ENCODE measurements at regions not wholly inside any gene's neighbourhood (a gene's known extent, or its start where the extent isn't known, plus 50 kb on each side); places are given as distances from the start of the nearest gene placed in this dataset.
"Not testable (repeated sequence)": the region's sequence is repeated elsewhere in the genome, so short reads cannot be mapped to it uniquely, and the experiment has no call there.

- peak; percentile 29 for DNase-seq
- no peaks in the 10 kb centered on the region for H4K20me1 ChIP-seq (ENCODE audit: insufficient read depth, low read depth, low read length)
- no peaks in the 10 kb centered on the region for H3K4me1 ChIP-seq (ENCODE audit: low read length)
- H3K79me2 ChIP-seq (ENCODE audit: low read length): no peaks in the 10 kb centered on the region
- no peak overlapping the region for H3K27ac ChIP-seq (ENCODE audit: low read length)
- H3K4me3 ChIP-seq (ENCODE audit: low read length): no peak overlapping the region
- no peaks in the 10 kb centered on the region for H3K36me3 ChIP-seq (ENCODE audit: insufficient read depth, low read length)
- H3K9ac ChIP-seq (ENCODE audit: low read length): no peak overlapping the region
- H3K9me2 ChIP-seq (replicated peaks; ENCODE audit: insufficient read depth, low read length): no peaks in the 10 kb centered on the region
- no peaks in the 10 kb centered on the region; the same call in 1 of the 2 replicates for H3K9me3 ChIP-seq (ENCODE audit: low read length)
- H2AFZ ChIP-seq (ENCODE audit: low read length): no peak overlapping the region
- H3K4me2 ChIP-seq (ENCODE audit: low read depth, low read length, poor library complexity, severe bottlenecking): no peak overlapping the region
- H3K27me3 ChIP-seq (ENCODE audit: low read length): no peaks in the 10 kb centered on the region
These were observed 600.5 kb downstream of the LTN1 start for GRCh38 chr21:28391938-28392849.

- Histone ChIP-seq H3K4me1 (ENCODE audit: low read length) (no peaks in the 10 kb centered on the region), H3K79me2 (ENCODE audit: low read length) (no peaks in the 10 kb centered on the region), H4K20me1 (ENCODE audit: insufficient read depth, low read depth, low read length) (no peaks in the 10 kb centered on the region), H3K4me2 (ENCODE audit: low read depth, low read length, poor library complexity, severe bottlenecking) (no peak overlapping the region), H3K9me3 (ENCODE audit: low read length) (no peaks in the 10 kb centered on the region), H2AFZ (ENCODE audit: low read length) (no peak overlapping the region), H3K9me2 (replicated peaks; ENCODE audit: insufficient read depth, low read length) (no peaks in the 10 kb centered on the region), H3K9ac (ENCODE audit: low read length) (no peak overlapping the region), H3K4me3 (ENCODE audit: low read length) (no peak overlapping the region), H3K36me3 (ENCODE audit: insufficient read depth, low read length) (no peaks in the 10 kb centered on the region), H3K27ac (ENCODE audit: low read length) (no peak overlapping the region), H3K27me3 (ENCODE audit: low read length) (no peaks in the 10 kb centered on the region)
- DNase-seq: no peak
These were observed 605.5 kb downstream of the LTN1 start for GRCh38 chr21:28387220-28387619.

- Histone ChIP-seq H3K79me2 (ENCODE audit: low read length) (no peaks in the 10 kb centered on the region), H3K4me1 (ENCODE audit: low read length) (no peaks in the 10 kb centered on the region), H3K27me3 (ENCODE audit: low read length) (no peaks in the 10 kb centered on the region), H3K9ac (ENCODE audit: low read length) (no peak overlapping the region), H2AFZ (ENCODE audit: low read length) (no peak overlapping the region), H3K27ac (ENCODE audit: low read length) (no peak overlapping the region), H3K9me3 (ENCODE audit: low read length) (no peaks in the 10 kb centered on the region), H3K4me2 (ENCODE audit: low read depth, low read length, poor library complexity, severe bottlenecking) (no peak overlapping the region), H3K9me2 (replicated peaks; ENCODE audit: insufficient read depth, low read length) (no peaks in the 10 kb centered on the region), H3K36me3 (ENCODE audit: insufficient read depth, low read length) (no peaks in the 10 kb centered on the region), H3K4me3 (ENCODE audit: low read length) (no peak overlapping the region), H4K20me1 (ENCODE audit: insufficient read depth, low read depth, low read length) (no peaks in the 10 kb centered on the region)
- no peak for DNase-seq
These were observed 606.8 kb downstream of the LTN1 start for GRCh38 chr21:28385845-28386244.

- not testable (repeated sequence) for H3K27ac ChIP-seq (ENCODE audit: low read length); H3K9ac ChIP-seq (ENCODE audit: low read length); DNase-seq; H4K20me1 ChIP-seq (ENCODE audit: insufficient read depth, low read depth, low read length); H3K27me3 ChIP-seq (ENCODE audit: low read length); H3K4me3 ChIP-seq (ENCODE audit: low read length); H2AFZ ChIP-seq (ENCODE audit: low read length); H3K4me2 ChIP-seq (ENCODE audit: low read depth, low read length, poor library complexity, severe bottlenecking); H3K79me2 ChIP-seq (ENCODE audit: low read length); H3K9me3 ChIP-seq (ENCODE audit: low read length); H3K36me3 ChIP-seq (ENCODE audit: insufficient read depth, low read length); H3K9me2 ChIP-seq (replicated peaks; ENCODE audit: insufficient read depth, low read length); H3K4me1 ChIP-seq (ENCODE audit: low read length)
These were observed 611.5 kb downstream of the LTN1 start for GRCh38 chr21:28381000-28381745.

GRCh38 chr21:28380241-28380640, 612.4 kb downstream of the LTN1 start:
- Histone ChIP-seq H3K4me3 (ENCODE audit: low read length) (no peak overlapping the region), H3K36me3 (ENCODE audit: insufficient read depth, low read length) (no peaks in the 10 kb centered on the region), H3K9me3 (ENCODE audit: low read length) (no peaks in the 10 kb centered on the region), H3K27ac (ENCODE audit: low read length) (no peak overlapping the region), H3K9me2 (replicated peaks; ENCODE audit: insufficient read depth, low read length) (no peaks in the 10 kb centered on the region), H3K4me1 (ENCODE audit: low read length) (no peaks in the 10 kb centered on the region), H3K79me2 (ENCODE audit: low read length) (no peaks in the 10 kb centered on the region), H4K20me1 (ENCODE audit: insufficient read depth, low read depth, low read length) (no peaks in the 10 kb centered on the region), H3K27me3 (ENCODE audit: low read length) (no peaks in the 10 kb centered on the region), H3K9ac (ENCODE audit: low read length) (no peak overlapping the region), H3K4me2 (ENCODE audit: low read depth, low read length, poor library complexity, severe bottlenecking) (no peak overlapping the region), H2AFZ (ENCODE audit: low read length) (no peak overlapping the region)
- DNase-seq: no peak

- no peaks in the 10 kb centered on the region for H4K20me1 ChIP-seq (ENCODE audit: insufficient read depth, low read depth, low read length)
- no peaks in the 10 kb centered on the region for H3K4me1 ChIP-seq (ENCODE audit: low read length)
- no peak overlapping the region for H3K4me2 ChIP-seq (ENCODE audit: low read depth, low read length, poor library complexity, severe bottlenecking)
- H3K36me3 ChIP-seq (ENCODE audit: insufficient read depth, low read length): no peaks in the 10 kb centered on the region
- H3K9me2 ChIP-seq (replicated peaks; ENCODE audit: insufficient read depth, low read length): no peaks in the 10 kb centered on the region
- H3K9me3 ChIP-seq (ENCODE audit: low read length): no peaks in the 10 kb centered on the region
- H2AFZ ChIP-seq (ENCODE audit: low read length): no peak overlapping the region
- H3K79me2 ChIP-seq (ENCODE audit: low read length): no peaks in the 10 kb centered on the region
- H3K27ac ChIP-seq (ENCODE audit: low read length): no peak overlapping the region
- H3K4me3 ChIP-seq (ENCODE audit: low read length): no peak overlapping the region
- DNase-seq: no peak
- H3K9ac ChIP-seq (ENCODE audit: low read length): no peak overlapping the region
- no peaks in the 10 kb centered on the region for H3K27me3 ChIP-seq (ENCODE audit: low read length)
These were observed 614.7 kb downstream of the LTN1 start for GRCh38 chr21:28378026-28378425.

GRCh38 chr21:28375708-28376385, 616.8 kb downstream of the LTN1 start:
- Histone ChIP-seq H3K27me3 (ENCODE audit: low read length) (no peaks in the 10 kb centered on the region), H3K79me2 (ENCODE audit: low read length) (no peaks in the 10 kb centered on the region), H4K20me1 (ENCODE audit: insufficient read depth, low read depth, low read length) (no peaks in the 10 kb centered on the region), H3K4me2 (ENCODE audit: low read depth, low read length, poor library complexity, severe bottlenecking) (no peak overlapping the region), H3K27ac (ENCODE audit: low read length) (no peak overlapping the region), H2AFZ (ENCODE audit: low read length) (no peak overlapping the region), H3K36me3 (ENCODE audit: insufficient read depth, low read length) (no peaks in the 10 kb centered on the region), H3K9me2 (replicated peaks; ENCODE audit: insufficient read depth, low read length) (no peaks in the 10 kb centered on the region), H3K9me3 (ENCODE audit: low read length) (no peaks in the 10 kb centered on the region), H3K4me3 (ENCODE audit: low read length) (no peak overlapping the region), H3K9ac (ENCODE audit: low read length) (no peak overlapping the region), H3K4me1 (ENCODE audit: low read length) (no peaks in the 10 kb centered on the region)
- no peak for DNase-seq

GRCh38 chr21:28374881-28375280, 617.8 kb downstream of the LTN1 start:
- Histone ChIP-seq H4K20me1 (ENCODE audit: insufficient read depth, low read depth, low read length) (no peaks in the 10 kb centered on the region), H3K9ac (ENCODE audit: low read length) (no peak overlapping the region), H3K27me3 (ENCODE audit: low read length) (no peaks in the 10 kb centered on the region), H3K4me1 (ENCODE audit: low read length) (no peaks in the 10 kb centered on the region), H3K36me3 (ENCODE audit: insufficient read depth, low read length) (no peaks in the 10 kb centered on the region), H3K9me3 (ENCODE audit: low read length) (no peaks in the 10 kb centered on the region), H3K79me2 (ENCODE audit: low read length) (no peaks in the 10 kb centered on the region), H3K9me2 (replicated peaks; ENCODE audit: insufficient read depth, low read length) (no peaks in the 10 kb centered on the region), H3K27ac (ENCODE audit: low read length) (no peak overlapping the region), H3K4me3 (ENCODE audit: low read length) (no peak overlapping the region), H2AFZ (ENCODE audit: low read length) (no peak overlapping the region), H3K4me2 (ENCODE audit: low read depth, low read length, poor library complexity, severe bottlenecking) (no peak overlapping the region)
- no peak for DNase-seq
